Nephron (organoid): ENCODE measurements at regions not wholly inside any gene's neighbourhood (a gene's known extent, or its start where the extent isn't known, plus 50 kb on each side); places are given as distances from the start of the nearest gene placed in this dataset.
"Not testable (repeated sequence)": the region's sequence is repeated elsewhere in the genome, so short reads cannot be mapped to it uniquely, and the experiment has no call there.

ENCODE experiments used
- H3K27ac Mint-ChIP-seq, 3 experiments: 2 replicates each; pipeline ENCODE4 v1.8.0; 2020; ENCODE audit warnings: mixed read lengths in 3 of 3, mild to moderate bottlenecking in 2 of 3, moderate library complexity in 1 of 3
- H3K27me3 Mint-ChIP-seq: 2 replicates; pipeline ENCODE4 v1.8.0; 2021; ENCODE audit warnings: low read depth, mild to moderate bottlenecking, moderate library complexity, mixed read lengths
- H3K36me3 Mint-ChIP-seq: 2 replicates; pipeline ENCODE4 v1.8.0; 2020; ENCODE audit warnings: low read depth, mixed read lengths
- H3K4me1 Mint-ChIP-seq: 2 replicates; pipeline ENCODE4 v1.8.0; 2020; ENCODE audit warnings: mixed read lengths
- H3K4me3 Mint-ChIP-seq, 3 experiments: 2 replicates each; pipeline ENCODE4 v1.8.0; 2020; ENCODE audit warnings: mild to moderate bottlenecking in 3 of 3, mixed read lengths in 3 of 3, moderate library complexity in 2 of 3
- H3K9me3 Mint-ChIP-seq: 2 replicates; pipeline ENCODE4 v1.8.0; 2020; ENCODE audit warnings: mixed read lengths
- CTCF ChIP-seq, 3 experiments: fragments of 200-600 bp; sonication (generic); IDR thresholded peaks; one replicate each; pipeline ENCODE4 v1.5.0; 2021; ENCODE audit warnings: antibody characterized with exemption in 3 of 3; ENCODE audit not compliant: unreplicated experiment in 3 of 3

DNA sequence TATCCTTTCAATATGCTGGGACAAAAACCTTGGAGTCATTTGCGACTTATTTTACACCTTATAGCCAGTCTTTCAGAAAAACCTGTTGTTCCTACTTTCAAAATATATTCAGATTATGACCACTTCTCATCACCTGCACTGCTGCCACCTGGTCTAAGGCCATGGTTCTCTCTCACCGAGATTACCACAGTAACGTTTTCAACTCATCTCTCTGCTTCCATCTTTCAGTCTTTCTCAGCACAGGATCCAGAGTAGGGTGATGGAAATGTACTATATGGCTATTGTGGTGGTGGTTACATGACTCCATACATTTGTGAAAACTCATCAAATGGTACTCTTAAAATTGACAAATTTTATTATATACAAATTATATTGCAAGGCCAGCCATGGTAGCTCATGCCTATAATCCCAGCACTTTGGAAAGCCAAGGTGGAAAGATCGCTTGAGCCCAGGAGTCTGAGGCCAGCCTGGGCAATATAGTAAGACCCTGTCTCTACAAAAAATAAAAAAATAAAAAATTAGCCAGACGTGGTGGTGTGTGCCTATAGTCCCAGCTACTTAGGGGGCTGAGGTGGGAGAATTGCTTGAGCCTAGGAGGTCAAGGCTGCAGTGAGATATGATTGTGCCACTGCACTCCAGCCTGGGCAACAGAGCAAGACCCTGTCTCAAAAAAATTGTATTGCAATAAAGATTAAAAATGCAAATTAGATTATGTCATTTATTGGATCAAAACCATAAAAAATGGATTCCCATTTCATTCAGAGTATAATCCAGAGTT, 120.9 kb upstream of the PPP2R5A start:
- Mint-ChIP-seq H3K4me3 (no peak overlapping the region), H3K27ac (no peak overlapping the region), H3K9me3 (no peaks in the 10 kb centered on the region), H3K36me3 (no peaks in the 10 kb centered on the region), H3K27me3 (no peaks in the 10 kb centered on the region), H3K4me1 (peaks cover 5% of the 10 kb centered on the region)
- no peak for TF ChIP-seq CTCF (IDR thresholded peaks at IDR 0.05; ENCODE audit: unreplicated experiment in 3 of 3)

DNA sequence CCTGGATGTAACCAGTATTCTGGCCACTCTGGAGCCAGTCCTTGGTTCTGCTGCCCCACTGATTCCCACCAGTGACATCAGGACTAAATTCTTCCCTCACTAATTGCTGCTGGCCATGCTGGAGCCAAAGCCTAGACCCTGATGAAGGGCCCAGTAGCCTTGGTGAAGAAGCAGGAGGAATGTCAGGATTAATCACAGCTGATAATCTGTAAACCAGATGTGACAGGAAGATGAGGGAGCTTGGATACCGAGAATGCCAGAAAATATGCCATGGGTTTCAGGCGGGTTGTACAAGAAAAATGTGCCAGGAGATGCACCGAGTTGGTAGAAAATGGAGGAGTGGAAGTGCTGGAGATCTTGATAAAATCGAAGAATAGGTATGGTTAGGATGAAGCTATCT, 119.0 kb upstream of the PPP2R5A start:
- Mint-ChIP-seq H3K27me3 (no peaks in the 10 kb centered on the region), H3K4me3 (no peak overlapping the region), H3K4me1 (peaks cover 5% of the 10 kb centered on the region), H3K36me3 (no peaks in the 10 kb centered on the region), H3K27ac (no peak overlapping the region), H3K9me3 (no peaks in the 10 kb centered on the region)
- no peak for TF ChIP-seq CTCF (IDR thresholded peaks at IDR 0.05; ENCODE audit: unreplicated experiment in 3 of 3)

DNA sequence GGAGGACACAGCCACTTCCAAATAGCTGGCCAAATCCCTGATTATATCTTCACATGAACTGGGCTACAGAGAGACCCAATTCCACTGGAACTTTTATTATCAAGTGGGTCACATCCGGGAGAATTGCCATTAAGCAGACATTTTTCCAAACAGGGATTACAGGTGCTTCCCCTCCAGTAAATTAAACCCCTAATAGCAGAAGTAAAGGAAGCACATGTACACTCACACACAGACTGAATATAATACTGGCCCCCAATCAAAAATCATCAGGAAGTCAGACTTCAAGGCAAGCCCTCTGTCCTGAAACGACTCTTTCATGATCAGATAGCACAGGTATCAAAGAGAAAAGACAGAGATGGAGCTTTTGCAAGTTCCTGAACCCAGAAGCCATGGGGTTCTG, 118.6 kb upstream of the PPP2R5A start:
- no peak overlapping the region for H3K27ac Mint-ChIP-seq

DNA sequence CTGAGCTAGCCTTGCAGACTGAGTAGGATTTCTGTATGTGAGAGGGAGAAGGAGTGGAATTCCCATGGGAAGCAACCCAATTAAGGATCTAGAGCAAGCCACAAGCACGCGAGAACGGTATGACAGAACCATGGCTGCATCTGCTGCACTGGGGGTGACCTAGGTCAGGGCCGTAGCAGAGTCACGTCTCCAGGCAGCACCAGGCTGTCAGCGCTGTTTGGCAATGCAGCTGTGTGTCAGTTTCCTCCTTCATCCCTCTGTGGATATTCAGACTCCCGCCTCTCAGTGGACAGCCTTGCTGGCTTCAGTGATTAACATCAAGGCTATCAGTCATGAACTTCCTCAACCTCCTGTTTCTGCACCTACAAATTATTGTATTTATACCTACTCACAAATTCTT, 118.1 kb upstream of the PPP2R5A start:
- peaks cover 5% of the 10 kb centered on the region for H3K4me1 Mint-ChIP-seq
- no peaks in the 10 kb centered on the region for H3K27me3 Mint-ChIP-seq

More for the DNA sequence above, 118.6 kb upstream of the PPP2R5A start:
- Mint-ChIP-seq H3K9me3 (no peaks in the 10 kb centered on the region), H3K27me3 (no peaks in the 10 kb centered on the region), H3K36me3 (no peaks in the 10 kb centered on the region), H3K4me1 (peaks cover 5% of the 10 kb centered on the region), H3K4me3 (no peak overlapping the region)
- no peak for TF ChIP-seq CTCF (IDR thresholded peaks at IDR 0.05; ENCODE audit: unreplicated experiment in 3 of 3)

GRCh38 chr1:212173567-212173966, 111.6 kb upstream of the PPP2R5A start:
- H3K9me3 Mint-ChIP-seq = no peaks in the 10 kb centered on the region
- H3K4me3 Mint-ChIP-seq = no peak overlapping the region
- peaks cover 2% of the 10 kb centered on the region for H3K4me1 Mint-ChIP-seq
- H3K36me3 Mint-ChIP-seq = no peaks in the 10 kb centered on the region
- no peak for TF ChIP-seq CTCF (IDR thresholded peaks at IDR 0.05; ENCODE audit: unreplicated experiment in 3 of 3)
- no peak overlapping the region for H3K27ac Mint-ChIP-seq
- no peaks in the 10 kb centered on the region for H3K27me3 Mint-ChIP-seq

More for the DNA sequence above, 118.1 kb upstream of the PPP2R5A start:
- Mint-ChIP-seq H3K36me3 (no peaks in the 10 kb centered on the region), H3K4me3 (no peak overlapping the region), H3K27ac (no peak overlapping the region), H3K9me3 (no peaks in the 10 kb centered on the region)
- TF ChIP-seq CTCF (IDR thresholded peaks at IDR 0.05; ENCODE audit: unreplicated experiment in 3 of 3) = no peak

GRCh38 chr1:212174295-212174694, 110.9 kb upstream of the PPP2R5A start:
- H3K36me3 Mint-ChIP-seq, H3K27ac Mint-ChIP-seq, H3K4me1 Mint-ChIP-seq, H3K9me3 Mint-ChIP-seq, H3K27me3 Mint-ChIP-seq, H3K4me3 Mint-ChIP-seq: not testable (repeated sequence)
